K562 (cell line): ENCODE measurements at regions not wholly inside any gene's neighbourhood (a gene's known extent, or its start where the extent isn't known, plus 50 kb on each side); places are given as distances from the start of the nearest gene placed in this dataset.

Experiments used
- ATAC-seq: fragments of 200-7000 bp; cut with Tn5 transposase; 3 replicates; pipeline ENCODE4 v1.9.1; 2020; ENCODE audit warnings: moderate library complexity
- BruUV-seq: library from RNA; stranded (reverse); fragments of 400-500 nt; replicated peaks from 2 replicates; lab custom pipeline; 2021; lab: Mats Ljungman, UMichigan
- CTCF ChIA-PET: fragments of 300-600 bp; formaldehyde crosslinking; extraction: SDS; loops from one replicate; lab custom pipeline; 2021; ENCODE audit warnings: low intra/inter-chr PET ratio; lab: Yijun Ruan, JAX
- POLR2A ChIA-PET: fragments of 300-600, 350-650 bp; sonication (Branson Sonifier 250); formaldehyde crosslinking; extraction: SDS; loops from one replicate; lab custom pipeline; 2021; ENCODE audit warnings: antibody characterized with exemption, inconsistent platforms; lab: Yijun Ruan, JAX
- DNase-seq, 4 experiments: peaks; one replicate each; pipeline versions ENCODE4 v3.0.0 to v3.0.0-alpha.2; 2011 to 2018; ENCODE audit warnings: low spot score in 3 of 4, mixed read lengths in 3 of 4; ENCODE audit errors: extremely low read depth in 1 of 4
- FAIRE-seq: peaks from 2 replicates; lab custom pipeline; 2011; peaks lifted over from hg19 to GRCh38; lab: Jason Lieb, UNC
- H2AFZ ChIP-seq: 2 replicates; pipeline ENCODE4 v1.6.0; 2011; ENCODE audit warnings: low read depth, low read length, control low read depth, inconsistent platforms
- H3K27ac ChIP-seq: fragments of 200-600 bp; 3 replicates; pipeline ENCODE4 v1.8.0; 2011; ENCODE audit warnings: low read depth, mild to moderate bottlenecking, control low read depth, inconsistent platforms, low read length, moderate library complexity, mixed read lengths; ENCODE audit errors: extremely low read depth
- H3K27me3 ChIP-seq, 2 experiments: fragments of 300-600 bp in 1 of 2; 2 replicates in 1 of 2; 3 replicates in 1 of 2; pipeline versions ENCODE4 v1.6.0 to v1.8.0; 2011; ENCODE audit warnings: inconsistent platforms in 2 of 2, low read length in 2 of 2, mild to moderate bottlenecking in 1 of 2, mixed read lengths in 1 of 2, moderate library complexity in 1 of 2; ENCODE audit not compliant: control insufficient read depth in 2 of 2, insufficient read depth in 2 of 2
- H3K36me3 ChIP-seq: fragments of 300-600 bp; 3 replicates; pipeline ENCODE4 v1.8.0; 2011; ENCODE audit warnings: mild to moderate bottlenecking, low read length, inconsistent platforms; ENCODE audit not compliant: control insufficient read depth, insufficient read depth
- H3K4me1 ChIP-seq, 2 experiments: fragments of 200-600 bp in 1 of 2; replicated peaks in 1 of 2; 2 replicates in 1 of 2; 3 replicates in 1 of 2; pipeline versions ENCODE4 v1.5.1 to v1.8.0; 2011; ENCODE audit warnings: inconsistent platforms in 2 of 2, low read length in 2 of 2, mild to moderate bottlenecking in 1 of 2, mixed read lengths in 1 of 2, moderate library complexity in 1 of 2; ENCODE audit not compliant: control insufficient read depth in 2 of 2, insufficient read depth in 2 of 2
- H3K4me2 ChIP-seq: 2 replicates; pipeline ENCODE4 v1.6.1; 2011; ENCODE audit warnings: low read length, control low read depth, inconsistent platforms, mixed read lengths; ENCODE audit not compliant: insufficient read depth
- H3K4me3 ChIP-seq: fragments of 200-600 bp; sonication (generic), shearing (Covaris generic); 2 replicates; pipeline ENCODE4 v1.5.1; 2016; ENCODE audit warnings: control low read depth, inconsistent platforms
- H3K79me2 ChIP-seq: fragments of 200-600 bp; 3 replicates; pipeline ENCODE4 v1.8.0; 2011; ENCODE audit warnings: low read length, inconsistent platforms; ENCODE audit not compliant: control insufficient read depth, insufficient read depth
- H3K9ac ChIP-seq, 2 experiments: 2 replicates each; pipeline versions ENCODE4 v1.6.0 to v1.6.1; 2011; ENCODE audit warnings: low read depth in 2 of 2, low read length in 2 of 2, control low read depth in 1 of 2, inconsistent platforms in 1 of 2, mild to moderate bottlenecking in 1 of 2, mixed read lengths in 1 of 2; ENCODE audit not compliant: insufficient read depth in 1 of 2
- H3K9me1 ChIP-seq: one replicate; pipeline ENCODE4 v1.6.0; 2011; ENCODE audit warnings: inconsistent platforms, mild to moderate bottlenecking, low read length, moderate library complexity; ENCODE audit not compliant: control insufficient read depth, insufficient read depth
- H3K9me3 ChIP-seq: replicated peaks from 2 replicates; pipeline ENCODE4 v1.5.1; 2011; ENCODE audit warnings: low read depth, low read length, inconsistent platforms; ENCODE audit not compliant: control insufficient read depth, insufficient read depth
- H4K20me1 ChIP-seq: replicated peaks from 2 replicates; pipeline ENCODE4 v1.6.1; 2011; ENCODE audit warnings: low read length, inconsistent platforms, mixed read lengths; ENCODE audit not compliant: control insufficient read depth, insufficient read depth
- BDP1 ChIP-seq: IDR thresholded peaks from 3 replicates; pipeline ENCODE4 v1.6.1; 2011; ENCODE audit not compliant: insufficient read length, insufficient read depth
- BHLHE40 ChIP-seq: IDR thresholded peaks from 2 replicates; pipeline ENCODE4 v1.6.1; 2011; ENCODE audit warnings: low read length, improper control_type of control experiment
- BRCA1 ChIP-seq, 2 experiments: fragments of 450-650 bp in 1 of 2; sonication (generic) in 1 of 2; formaldehyde crosslinking in 1 of 2; IDR thresholded peaks; 2 replicates each; pipeline versions ENCODE4 v1.5.0 to v1.6.1; 2017 to 2020; ENCODE audit warnings: mild to moderate bottlenecking in 1 of 2, missing genetic modification reagents in 1 of 2
- CCNT2 ChIP-seq: IDR thresholded peaks from 2 replicates; pipeline ENCODE4 v1.6.1; 2011; ENCODE audit warnings: borderline replicate concordance, low read depth, mild to moderate bottlenecking, moderate library complexity, mixed read lengths, low read length; ENCODE audit not compliant: insufficient read length; ENCODE audit errors: extremely low read depth
- CEBPB ChIP-seq: fragments of 450-650 bp; IDR thresholded peaks from 2 replicates; pipeline ENCODE4 v1.6.1; 2016; ENCODE audit warnings: missing genetic modification characterization, missing compliant biosample characterization
- CREBBP ChIP-seq: IDR thresholded peaks from one replicate; pipeline ENCODE4 v1.6.1; 2012; ENCODE audit warnings: low read depth, mild to moderate bottlenecking, control low read depth, inconsistent platforms, low read length
- HDAC2 ChIP-seq: fragments of 450-650 bp; IDR thresholded peaks from 2 replicates; pipeline ENCODE4 v1.6.1; 2016; ENCODE audit warnings: mild to moderate bottlenecking
- MCM2 ChIP-seq: fragments of 450-650 bp; IDR thresholded peaks from 2 replicates; pipeline ENCODE4 v1.6.1; 2017; ENCODE audit warnings: low read depth, mild to moderate bottlenecking
- NR2F6 ChIP-seq: fragments of 450-650 bp; formaldehyde crosslinking; IDR thresholded peaks from 2 replicates; pipeline ENCODE4 v1.4.0; 2020; ENCODE audit warnings: mild to moderate bottlenecking
- PREB ChIP-seq: sonication (generic); formaldehyde crosslinking; IDR thresholded peaks from 2 replicates; pipeline ENCODE4 v1.8.1; 2023; ENCODE audit warnings: mild to moderate bottlenecking, missing genetic modification reagents
- RBM14 ChIP-seq: fragments of 200-400 bp; formaldehyde crosslinking; IDR thresholded peaks from 2 replicates; pipeline ENCODE4 v1.6.1; 2018; ENCODE audit warnings: low read depth, mild to moderate bottlenecking, low read length, moderate library complexity, borderline replicate concordance; ENCODE audit not compliant: insufficient read depth
- SREBF1 ChIP-seq: fragments of 150-350 bp; IDR thresholded peaks from 2 replicates; pipeline ENCODE4 v1.6.1; 2014; ENCODE audit warnings: antibody characterized with exemption, low read depth, low read length, borderline replicate concordance
- ZNF280B ChIP-seq: fragments of 250-450 bp; sonication (Bioruptor Pico); IDR thresholded peaks from 2 replicates; pipeline ENCODE4 v1.5.1; 2021; ENCODE audit warnings: mild to moderate bottlenecking
- WGBS: fragments of 100-300 bp; shearing (Covaris generic); methylation state at CpG from one replicate; pipeline ENCODE4 v1.1.6; 2016; ENCODE audit warnings: low coverage, mixed read lengths; ENCODE audit not compliant: insufficient coverage; ENCODE audit errors: missing lambda C conversion rate; 5-methylcytosine and 5-hydroxymethylcytosine counted together
- in situ Hi-C: fragments of 300-500 bp; cut with MboI; formaldehyde crosslinking; loops from 4 replicates; pipeline ENCODE4 v1.15.0; 2018; ENCODE audit warnings: inconsistent platforms, mixed read lengths
- intact Hi-C: fragments of 100-400 bp; cut with micrococcal nuclease; formaldehyde crosslinking; loops from 2 replicates; pipeline ENCODE4 v1.14.2; 2022

- Histone ChIP-seq H3K27ac (no peak overlapping the region), H3K9me1 (no peaks in the 10 kb centered on the region), H3K79me2 (no peaks in the 10 kb centered on the region), H3K4me2 (no peak overlapping the region), H3K4me1 (no peaks in the 10 kb centered on the region), H3K9me3 (no peaks in the 10 kb centered on the region), H3K9ac (no peak overlapping the region), H3K36me3 (no peaks in the 10 kb centered on the region), H3K4me3 (no peak overlapping the region), H3K27me3 (no peaks in the 10 kb centered on the region)
- ChIA-PET CTCF (no interaction called here), POLR2A (no interaction called here)
- in situ Hi-C loops: no loop called here
- 0% methylated on average over 2 of the region's 2 CpGs for WGBS
- no peak for FAIRE-seq
- BruUV-seq: no TSS peak
- ATAC-seq: no peak
- TF ChIP-seq CEBPB (tag) (no peak), NR2F6 (CRISPR knock-in tag) (no peak), MCM2 (no peak), BHLHE40 (no peak)
- TF ChIP-seq, all 486 proteins: peak for 0
- intact Hi-C loops: no loop called here
- no peaks in the 10 kb centered on the region for H4K20me1 ChIP-seq
- no peak overlapping the region for H2AFZ ChIP-seq
- DNase-seq: no peak
Measured at GRCh38 chr5:107119656-107120055, 551.1 kb downstream of the EFNA5 start.

GRCh38 chr5:107118184-107119019 lies 552.3 kb downstream of the EFNA5 start:
- FAIRE-seq (no peak), DNase-seq (no peak), ATAC-seq (no peak)
- in situ Hi-C loops: no loop called here
- 0% methylated on average over 6 of the region's 6 CpGs for WGBS
- ChIA-PET CTCF (no interaction called here), POLR2A (no interaction called here)
- Histone ChIP-seq H2AFZ (no peak overlapping the region), H4K20me1 (no peaks in the 10 kb centered on the region), H3K27me3 (no peaks in the 10 kb centered on the region), H3K4me3 (no peak overlapping the region), H3K9me3 (no peaks in the 10 kb centered on the region), H3K9ac (no peak overlapping the region), H3K79me2 (no peaks in the 10 kb centered on the region), H3K9me1 (no peaks in the 10 kb centered on the region), H3K4me2 (no peak overlapping the region), H3K4me1 (no peaks in the 10 kb centered on the region), H3K27ac (no peak overlapping the region), H3K36me3 (no peaks in the 10 kb centered on the region)
- TF ChIP-seq PREB: no peak
- no peak for TF ChIP-seq HDAC2
- no peak for TF ChIP-seq BDP1
- no peak for TF ChIP-seq RBM14
- no peak for TF ChIP-seq ZNF280B (CRISPR knock-in tag)
- no peak for TF ChIP-seq BRCA1 (IDR thresholded peaks at IDR 0.05)
- TF ChIP-seq BRCA1 (CRISPR knock-in tag; IDR thresholded peaks at IDR 0.05): no peak
- no peak for TF ChIP-seq SREBF1
- TF ChIP-seq CREBBP: no peak
- TF ChIP-seq CCNT2: no peak
- intact Hi-C loops: no loop called here
- no TSS peak for BruUV-seq
